ENCODE measurements at regions not wholly inside any gene's neighbourhood (a gene's known extent, or its start where the extent isn't known, plus 50 kb on each side); places are given as distances from the start of the nearest gene placed in this dataset.

- TF ChIP-seq CTCF (IDR thresholded peaks at IDR 0.05) (no peak), POLR2A (IDR thresholded peaks at IDR 0.05) (no peak), POLR2AphosphoS5 (IDR thresholded peaks at IDR 0.05) (no peak)
Observed at GRCh38 chr1:67540025-67540732, 110.0 kb upstream of the SERBP1 start.

Data from breast epithelium (tissue), 3 donors.